ENCODE measurements at regions not wholly inside any gene's neighbourhood (a gene's known extent, or its start where the extent isn't known, plus 50 kb on each side); places are given as distances from the start of the nearest gene placed in this dataset.

GRCh38 chr15:95192923-95193322 is 961.6 kb downstream of the MCTP2 start:
- ATAC-seq, result no peak
- TF ChIP-seq CSRNP3 (CRISPR knock-in tag; IDR thresholded peaks at IDR 0.05) (no peak), TCF4 (CRISPR knock-in tag; IDR thresholded peaks at IDR 0.05; ENCODE audit: borderline replicate concordance) (no peak), ZFP3 (CRISPR knock-in tag; IDR thresholded peaks at IDR 0.05) (no peak)

DNA sequence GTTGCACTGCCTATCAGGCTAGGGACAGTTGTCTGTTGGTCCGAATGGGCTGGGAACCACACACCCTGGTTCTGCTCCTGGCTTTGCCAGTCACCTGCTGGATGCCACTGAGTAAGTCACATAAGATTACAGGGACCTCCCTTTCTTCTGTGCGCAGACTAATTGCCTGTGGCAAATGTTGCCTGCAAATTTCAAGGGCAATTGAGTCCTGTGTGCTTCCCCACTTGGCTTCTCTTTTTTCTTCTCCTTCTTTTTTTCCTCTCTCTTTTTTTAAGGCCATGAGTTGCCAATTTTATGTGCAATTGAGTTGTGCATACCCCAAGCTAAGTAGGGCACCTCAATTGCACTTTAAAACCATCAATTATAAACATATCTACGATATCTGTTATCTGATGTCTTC is 963.4 kb downstream of the MCTP2 start:
- no peak for ATAC-seq
- TF ChIP-seq ZFP30 (CRISPR knock-in tag; IDR thresholded peaks at IDR 0.05) (no peak), ESRRG (CRISPR knock-in tag; IDR thresholded peaks at IDR 0.05) (no peak), ISL1 (CRISPR knock-in tag; IDR thresholded peaks at IDR 0.05) (no peak), POU6F1 (CRISPR knock-in tag; IDR thresholded peaks at IDR 0.05; ENCODE audit: borderline replicate concordance, low read depth) (no peak), RARB (CRISPR knock-in tag; IDR thresholded peaks at IDR 0.05) (no peak), ZNF70 (CRISPR knock-in tag; IDR thresholded peaks at IDR 0.05) (no peak), ZFP3 (CRISPR knock-in tag; IDR thresholded peaks at IDR 0.05) (no peak), TOX (CRISPR knock-in tag; IDR thresholded peaks at IDR 0.05; ENCODE audit: borderline replicate concordance) (no peak), ZC3H10 (CRISPR knock-in tag; IDR thresholded peaks at IDR 0.05) (no peak), PPARA (CRISPR knock-in tag; IDR thresholded peaks at IDR 0.05; ENCODE audit: borderline replicate concordance) (no peak), GLIS3 (CRISPR knock-in tag; IDR thresholded peaks at IDR 0.05) (no peak), CSRNP3 (CRISPR knock-in tag; IDR thresholded peaks at IDR 0.05) (no peak), ARNTL (CRISPR knock-in tag; IDR thresholded peaks at IDR 0.05; ENCODE audit: borderline replicate concordance, low read depth) (no peak), BACH2 (CRISPR knock-in tag; IDR thresholded peaks at IDR 0.05; ENCODE audit: borderline replicate concordance) (no peak), ZNF8 (CRISPR knock-in tag; IDR thresholded peaks at IDR 0.05) (no peak), SNAI2 (CRISPR knock-in tag; IDR thresholded peaks at IDR 0.05) (no peak), TCF4 (CRISPR knock-in tag; IDR thresholded peaks at IDR 0.05; ENCODE audit: borderline replicate concordance) (no peak), ZNF565 (CRISPR knock-in tag; conservative IDR thresholded peaks at IDR 0.05; ENCODE audit: low read depth) (no peak)
- TF ChIP-seq, protein P1, sequence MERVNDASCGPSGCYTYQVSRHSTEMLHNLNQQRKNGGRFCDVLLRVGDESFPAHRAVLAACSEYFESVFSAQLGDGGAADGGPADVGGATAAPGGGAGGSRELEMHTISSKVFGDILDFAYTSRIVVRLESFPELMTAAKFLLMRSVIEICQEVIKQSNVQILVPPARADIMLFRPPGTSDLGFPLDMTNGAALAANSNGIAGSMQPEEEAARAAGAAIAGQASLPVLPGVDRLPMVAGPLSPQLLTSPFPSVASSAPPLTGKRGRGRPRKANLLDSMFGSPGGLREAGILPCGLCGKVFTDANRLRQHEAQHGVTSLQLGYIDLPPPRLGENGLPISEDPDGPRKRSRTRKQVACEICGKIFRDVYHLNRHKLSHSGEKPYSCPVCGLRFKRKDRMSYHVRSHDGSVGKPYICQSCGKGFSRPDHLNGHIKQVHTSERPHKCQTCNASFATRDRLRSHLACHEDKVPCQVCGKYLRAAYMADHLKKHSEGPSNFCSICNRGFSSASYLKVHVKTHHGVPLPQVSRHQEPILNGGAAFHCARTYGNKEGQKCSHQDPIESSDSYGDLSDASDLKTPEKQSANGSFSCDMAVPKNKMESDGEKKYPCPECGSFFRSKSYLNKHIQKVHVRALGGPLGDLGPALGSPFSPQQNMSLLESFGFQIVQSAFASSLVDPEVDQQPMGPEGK (CRISPR knock-in tag; IDR thresholded peaks at IDR 0.05; ENCODE audit: borderline replicate concordance), result no peak

- TF ChIP-seq CSRNP3 (CRISPR knock-in tag; IDR thresholded peaks at IDR 0.05) (no peak), ZC3H10 (CRISPR knock-in tag; IDR thresholded peaks at IDR 0.05) (no peak), TCF4 (CRISPR knock-in tag; IDR thresholded peaks at IDR 0.05; ENCODE audit: borderline replicate concordance) (no peak), ZNF70 (CRISPR knock-in tag; IDR thresholded peaks at IDR 0.05) (no peak), ZNF565 (CRISPR knock-in tag; conservative IDR thresholded peaks at IDR 0.05; ENCODE audit: low read depth) (no peak), CSDC2 (CRISPR knock-in tag; IDR thresholded peaks at IDR 0.05) (no peak), SNAI2 (CRISPR knock-in tag; IDR thresholded peaks at IDR 0.05) (no peak)
- TF ChIP-seq, protein P1 (CRISPR knock-in tag; IDR thresholded peaks at IDR 0.05; ENCODE audit: borderline replicate concordance), result no peak
- no peak for ATAC-seq
These were observed 965.0 kb downstream of the MCTP2 start for GRCh38 chr15:95196176-95196915.

Data from SK-N-SH treated with all-trans-retinoic acid at 6 μM for 48 hours (cell line).